Fibroblast of mammary gland (primary cell): ENCODE measurements at regions not wholly inside any gene's neighbourhood (a gene's known extent, or its start where the extent isn't known, plus 50 kb on each side); places are given as distances from the start of the nearest gene placed in this dataset.

Experiments used
- DNase-seq: peaks from one replicate; pipeline ENCODE4 v3.0.0-alpha.2; 2010; ENCODE audit warnings: low read depth
- H3K4me3 ChIP-seq: 2 replicates; pipeline ENCODE4 v1.5.1; 2011; ENCODE audit warnings: low read depth, mild to moderate bottlenecking, low read length, moderate library complexity; ENCODE audit not compliant: control insufficient read depth
- CTCF ChIP-seq: conservative IDR thresholded peaks from 2 replicates; pipeline ENCODE4 v1.5.1; 2011; ENCODE audit warnings: low read depth, low read length, inconsistent platforms; ENCODE audit not compliant: control insufficient read depth, insufficient read depth

GRCh38 chr1:178020968-178021640 lies 51.2 kb upstream of the SEC16B start:
- H3K4me3 ChIP-seq = no peak overlapping the region
- no peak for TF ChIP-seq CTCF
- DNase-seq = no peak

GRCh38 chr1:178021950-178022349 lies 52.1 kb upstream of the SEC16B start:
- TF ChIP-seq CTCF = no peak
- H3K4me3 ChIP-seq = no peak overlapping the region
- DNase-seq = no peak

- TF ChIP-seq CTCF = no peak
- no peak overlapping the region for H3K4me3 ChIP-seq
- no peak for DNase-seq
Observed at GRCh38 chr1:178023181-178023618, 53.3 kb upstream of the SEC16B start.

- TF ChIP-seq CTCF = no peak
- DNase-seq = no peak
- H3K4me3 ChIP-seq = no peak overlapping the region
Observed at GRCh38 chr1:178024504-178024903, 54.6 kb upstream of the SEC16B start.

GRCh38 chr1:178025613-178026356 lies 55.9 kb upstream of the SEC16B start:
- no peak for DNase-seq
- no peak overlapping the region for H3K4me3 ChIP-seq
- TF ChIP-seq CTCF = no peak

GRCh38 chr1:178028841-178029481 lies 59.1 kb upstream of the SEC16B start:
- no peak for DNase-seq
- no peak overlapping the region for H3K4me3 ChIP-seq
- TF ChIP-seq CTCF = no peak
